Endothelial cell (in vitro differentiated cells): ENCODE measurements at regions not wholly inside any gene's neighbourhood (a gene's known extent, or its start where the extent isn't known, plus 50 kb on each side); places are given as distances from the start of the nearest gene placed in this dataset.

Source experiments
- DNase-seq: peaks from one replicate; pipeline ENCODE4 v3.0.0; 2021; ENCODE audit warnings: low spot score
- H3K27ac Mint-ChIP-seq: one replicate; pipeline ENCODE4 v1.8.0; 2021; ENCODE audit warnings: mixed read lengths, inconsistent platforms; ENCODE audit not compliant: unreplicated experiment
- H3K27me3 Mint-ChIP-seq: one replicate; pipeline ENCODE4 v1.8.0; 2021; ENCODE audit warnings: mild to moderate bottlenecking, moderate library complexity, mixed read lengths, inconsistent platforms; ENCODE audit not compliant: unreplicated experiment
- H3K36me3 Mint-ChIP-seq: one replicate; pipeline ENCODE4 v1.8.0; 2021; ENCODE audit warnings: mild to moderate bottlenecking, low read depth, mixed read lengths, inconsistent platforms; ENCODE audit not compliant: unreplicated experiment
- H3K4me1 Mint-ChIP-seq: one replicate; pipeline ENCODE4 v1.8.0; 2021; ENCODE audit warnings: mild to moderate bottlenecking, mixed read lengths, inconsistent platforms; ENCODE audit not compliant: unreplicated experiment
- H3K4me3 Mint-ChIP-seq: one replicate; pipeline ENCODE4 v1.8.0; 2021; ENCODE audit warnings: mild to moderate bottlenecking, mixed read lengths, inconsistent platforms; ENCODE audit not compliant: unreplicated experiment
- H3K9me3 Mint-ChIP-seq: one replicate; pipeline ENCODE4 v1.8.0; 2021; ENCODE audit warnings: mixed read lengths, inconsistent platforms; ENCODE audit not compliant: unreplicated experiment
- TF ChIP-seq, protein P1 (sequence below): fragments of 200-600 bp; sonication (generic); IDR thresholded peaks from one replicate; pipeline ENCODE4 v1.5.0; 2021; ENCODE audit warnings: antibody characterized with exemption; ENCODE audit not compliant: unreplicated experiment

DNA sequence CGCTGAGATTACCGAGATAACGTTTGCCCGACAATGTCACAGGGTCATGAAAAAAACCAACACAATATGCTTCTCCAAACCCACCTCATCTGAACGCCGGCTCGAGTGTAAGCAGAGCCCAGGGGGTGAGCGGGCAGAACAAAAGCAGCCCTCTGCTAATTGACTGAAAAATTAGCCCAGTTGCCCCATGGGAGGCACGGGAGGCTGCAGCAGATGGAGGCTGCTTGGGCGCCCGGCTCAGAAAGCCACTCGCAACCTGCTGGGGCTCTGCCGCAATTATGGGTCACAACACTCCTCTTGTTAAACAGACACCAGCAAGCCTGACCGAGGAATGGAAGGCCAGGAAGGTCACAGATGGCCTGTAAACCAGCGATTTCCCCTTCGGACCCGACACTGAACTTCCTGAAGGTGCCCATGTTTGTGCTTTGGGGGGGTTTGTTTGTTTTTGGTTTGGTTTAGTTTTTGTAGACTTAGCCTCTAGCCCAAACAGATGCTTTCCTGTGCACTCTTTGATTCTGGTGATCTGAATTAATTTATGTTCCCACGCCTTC is 104.6 kb upstream of the IRX1 start:
- Mint-ChIP-seq H3K27me3 (peaks cover 4% of the 10 kb centered on the region), H3K4me3 (no peak overlapping the region), H3K4me1 (no peaks in the 10 kb centered on the region), H3K9me3 (no peaks in the 10 kb centered on the region), H3K36me3 (no peaks in the 10 kb centered on the region), H3K27ac (no peak overlapping the region)
- TF ChIP-seq, protein P1, sequence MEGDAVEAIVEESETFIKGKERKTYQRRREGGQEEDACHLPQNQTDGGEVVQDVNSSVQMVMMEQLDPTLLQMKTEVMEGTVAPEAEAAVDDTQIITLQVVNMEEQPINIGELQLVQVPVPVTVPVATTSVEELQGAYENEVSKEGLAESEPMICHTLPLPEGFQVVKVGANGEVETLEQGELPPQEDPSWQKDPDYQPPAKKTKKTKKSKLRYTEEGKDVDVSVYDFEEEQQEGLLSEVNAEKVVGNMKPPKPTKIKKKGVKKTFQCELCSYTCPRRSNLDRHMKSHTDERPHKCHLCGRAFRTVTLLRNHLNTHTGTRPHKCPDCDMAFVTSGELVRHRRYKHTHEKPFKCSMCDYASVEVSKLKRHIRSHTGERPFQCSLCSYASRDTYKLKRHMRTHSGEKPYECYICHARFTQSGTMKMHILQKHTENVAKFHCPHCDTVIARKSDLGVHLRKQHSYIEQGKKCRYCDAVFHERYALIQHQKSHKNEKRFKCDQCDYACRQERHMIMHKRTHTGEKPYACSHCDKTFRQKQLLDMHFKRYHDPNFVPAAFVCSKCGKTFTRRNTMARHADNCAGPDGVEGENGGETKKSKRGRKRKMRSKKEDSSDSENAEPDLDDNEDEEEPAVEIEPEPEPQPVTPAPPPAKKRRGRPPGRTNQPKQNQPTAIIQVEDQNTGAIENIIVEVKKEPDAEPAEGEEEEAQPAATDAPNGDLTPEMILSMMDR: no peak
- no peak for DNase-seq

DNA sequence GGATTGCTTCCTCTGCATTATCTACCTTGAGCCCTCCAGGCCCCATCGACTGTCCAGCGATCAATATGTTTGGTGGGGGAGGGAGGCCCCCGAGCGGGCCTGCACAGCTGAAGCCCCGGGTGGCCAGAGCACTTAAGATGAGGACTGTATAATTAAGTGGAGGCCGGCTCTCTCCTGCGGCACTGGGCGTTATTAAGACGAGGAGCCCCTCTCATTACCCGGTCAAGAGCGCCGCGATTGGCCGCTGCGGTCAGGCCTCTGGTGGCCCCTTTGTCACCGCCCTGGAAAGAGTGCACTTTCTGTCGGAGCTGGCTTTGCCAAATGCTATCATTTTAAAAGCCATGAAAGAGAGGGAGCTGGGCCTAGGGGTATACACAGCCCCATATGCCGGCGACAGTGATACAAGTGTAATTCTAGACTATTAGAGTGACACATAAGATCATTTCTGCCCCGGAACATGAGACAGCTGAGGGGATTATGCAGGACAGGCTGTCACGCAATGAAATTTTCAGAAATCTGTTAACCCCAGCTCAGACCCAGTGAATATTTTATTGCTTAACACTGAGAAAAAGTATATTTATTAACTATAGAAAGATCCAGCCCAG is 106.3 kb upstream of the IRX1 start:
- peaks cover 4% of the 10 kb centered on the region for H3K27me3 Mint-ChIP-seq
- TF ChIP-seq, protein P1: no peak
- no peak for DNase-seq
- H3K27ac Mint-ChIP-seq: no peak overlapping the region
- H3K9me3 Mint-ChIP-seq: peaks cover 4% of the 10 kb centered on the region
- no peaks in the 10 kb centered on the region for H3K36me3 Mint-ChIP-seq
- no peak overlapping the region for H3K4me3 Mint-ChIP-seq
- no peaks in the 10 kb centered on the region for H3K4me1 Mint-ChIP-seq

DNA sequence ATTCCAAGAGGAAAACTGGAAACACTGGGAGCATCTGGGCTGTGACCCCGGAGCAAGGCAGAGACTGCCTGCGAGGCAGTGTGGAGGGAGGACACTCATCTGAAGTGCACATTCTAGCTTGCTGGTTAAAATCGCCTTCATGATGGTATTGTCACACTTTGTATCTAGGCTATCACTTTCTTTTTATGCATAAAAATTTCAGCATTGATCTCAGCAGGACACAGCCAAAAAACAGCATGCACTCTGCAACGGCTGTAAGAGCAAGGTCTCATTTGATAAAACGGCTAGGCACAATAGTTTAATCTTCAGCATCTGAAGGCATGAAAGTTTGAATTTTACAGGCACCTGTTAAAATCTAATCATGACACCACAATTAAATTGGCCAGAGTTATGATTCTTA is 110.8 kb upstream of the IRX1 start:
- H3K9me3 Mint-ChIP-seq: peaks cover 4% of the 10 kb centered on the region
- H3K4me3 Mint-ChIP-seq: no peak overlapping the region
- H3K27me3 Mint-ChIP-seq: peaks cover 9% of the 10 kb centered on the region
- H3K36me3 Mint-ChIP-seq: no peaks in the 10 kb centered on the region
- no peak overlapping the region for H3K27ac Mint-ChIP-seq
- TF ChIP-seq, protein P1: no peak
- no peak for DNase-seq
- H3K4me1 Mint-ChIP-seq: no peaks in the 10 kb centered on the region

DNA sequence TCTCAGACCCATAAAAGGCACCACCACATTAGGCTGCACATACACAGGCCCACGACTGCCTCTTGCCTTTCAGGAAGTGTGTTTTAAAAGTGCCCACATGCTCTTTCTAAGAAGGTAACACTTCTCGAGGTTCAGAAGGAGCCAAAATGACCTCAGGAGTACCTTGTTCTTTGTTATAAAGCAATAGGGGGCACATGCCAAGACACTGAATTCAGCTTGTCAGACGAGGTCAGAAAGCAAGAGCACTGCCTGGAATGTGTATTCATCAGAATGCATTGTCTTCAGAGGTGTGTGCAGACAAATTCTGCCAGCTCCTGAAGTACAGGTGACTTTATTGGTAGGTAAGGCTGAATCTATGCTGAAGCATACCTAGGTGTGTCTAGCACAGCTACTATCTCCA is 114.5 kb upstream of the IRX1 start:
- no peaks in the 10 kb centered on the region for H3K36me3 Mint-ChIP-seq
- no peak overlapping the region for H3K27ac Mint-ChIP-seq
- peaks cover 4% of the 10 kb centered on the region for H3K9me3 Mint-ChIP-seq
- TF ChIP-seq, protein P1: no peak
- H3K4me3 Mint-ChIP-seq: no peak overlapping the region
- peaks cover 5% of the 10 kb centered on the region for H3K27me3 Mint-ChIP-seq
- DNase-seq: no peak
- no peaks in the 10 kb centered on the region for H3K4me1 Mint-ChIP-seq

DNA sequence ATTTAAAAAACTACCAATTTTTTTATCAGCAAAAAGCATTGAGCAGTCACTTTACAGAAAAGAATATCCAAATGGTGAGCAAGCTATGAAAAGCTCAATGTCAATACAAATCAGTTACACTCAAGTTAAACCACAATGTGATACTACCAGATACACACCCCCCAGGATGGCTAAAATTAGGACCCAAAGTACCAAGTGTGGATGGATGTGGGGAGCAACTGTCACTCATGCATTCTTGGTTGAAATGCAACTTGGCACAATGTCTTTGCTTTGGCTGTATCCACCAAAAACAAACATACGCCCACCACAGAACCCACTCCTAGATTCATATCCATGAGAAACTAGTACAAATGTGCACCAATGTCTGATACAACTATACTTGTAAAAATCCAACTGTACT is 120.0 kb upstream of the IRX1 start:
- TF ChIP-seq, protein P1: no peak

More for the DNA sequence above, 120.0 kb upstream of the IRX1 start:
- H3K27ac Mint-ChIP-seq: no peak overlapping the region
- no peaks in the 10 kb centered on the region for H3K9me3 Mint-ChIP-seq
- no peaks in the 10 kb centered on the region for H3K4me1 Mint-ChIP-seq
- H3K36me3 Mint-ChIP-seq: no peaks in the 10 kb centered on the region
- H3K4me3 Mint-ChIP-seq: no peak overlapping the region
- H3K27me3 Mint-ChIP-seq: no peaks in the 10 kb centered on the region
- no peak for DNase-seq
